ENCODE measurements at regions not wholly inside any gene's neighbourhood (a gene's known extent, or its start where the extent isn't known, plus 50 kb on each side); places are given as distances from the start of the nearest gene placed in this dataset.

DNA sequence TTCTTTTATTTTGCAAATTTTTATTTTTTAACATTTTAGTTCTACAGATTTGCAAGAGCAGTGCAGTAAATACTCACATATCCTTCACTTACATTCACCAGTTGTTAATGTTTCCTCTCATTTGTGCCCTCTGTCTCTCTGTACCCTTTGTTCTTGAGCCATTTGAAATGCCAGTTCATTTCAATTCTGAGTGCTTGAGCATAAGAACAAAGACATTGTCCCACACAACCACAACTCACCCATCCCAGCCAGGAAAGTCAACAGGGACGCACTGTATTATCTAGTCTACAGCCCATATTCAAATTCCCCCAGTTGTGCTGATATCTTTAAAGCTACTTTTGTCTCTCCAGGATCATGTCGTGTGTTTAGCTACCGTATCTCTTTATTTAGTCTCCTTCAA lies 141.4 kb upstream of the SLC6A11 start:
- TF ChIP-seq, protein P1, sequence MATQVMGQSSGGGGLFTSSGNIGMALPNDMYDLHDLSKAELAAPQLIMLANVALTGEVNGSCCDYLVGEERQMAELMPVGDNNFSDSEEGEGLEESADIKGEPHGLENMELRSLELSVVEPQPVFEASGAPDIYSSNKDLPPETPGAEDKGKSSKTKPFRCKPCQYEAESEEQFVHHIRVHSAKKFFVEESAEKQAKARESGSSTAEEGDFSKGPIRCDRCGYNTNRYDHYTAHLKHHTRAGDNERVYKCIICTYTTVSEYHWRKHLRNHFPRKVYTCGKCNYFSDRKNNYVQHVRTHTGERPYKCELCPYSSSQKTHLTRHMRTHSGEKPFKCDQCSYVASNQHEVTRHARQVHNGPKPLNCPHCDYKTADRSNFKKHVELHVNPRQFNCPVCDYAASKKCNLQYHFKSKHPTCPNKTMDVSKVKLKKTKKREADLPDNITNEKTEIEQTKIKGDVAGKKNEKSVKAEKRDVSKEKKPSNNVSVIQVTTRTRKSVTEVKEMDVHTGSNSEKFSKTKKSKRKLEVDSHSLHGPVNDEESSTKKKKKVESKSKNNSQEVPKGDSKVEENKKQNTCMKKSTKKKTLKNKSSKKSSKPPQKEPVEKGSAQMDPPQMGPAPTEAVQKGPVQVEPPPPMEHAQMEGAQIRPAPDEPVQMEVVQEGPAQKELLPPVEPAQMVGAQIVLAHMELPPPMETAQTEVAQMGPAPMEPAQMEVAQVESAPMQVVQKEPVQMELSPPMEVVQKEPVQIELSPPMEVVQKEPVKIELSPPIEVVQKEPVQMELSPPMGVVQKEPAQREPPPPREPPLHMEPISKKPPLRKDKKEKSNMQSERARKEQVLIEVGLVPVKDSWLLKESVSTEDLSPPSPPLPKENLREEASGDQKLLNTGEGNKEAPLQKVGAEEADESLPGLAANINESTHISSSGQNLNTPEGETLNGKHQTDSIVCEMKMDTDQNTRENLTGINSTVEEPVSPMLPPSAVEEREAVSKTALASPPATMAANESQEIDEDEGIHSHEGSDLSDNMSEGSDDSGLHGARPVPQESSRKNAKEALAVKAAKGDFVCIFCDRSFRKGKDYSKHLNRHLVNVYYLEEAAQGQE (IDR thresholded peaks at IDR 0.05; ENCODE audit: low read depth) = no peak
- TF ChIP-seq ZBTB7A (IDR thresholded peaks at IDR 0.05; ENCODE audit: low read depth) = no peak
- no peak for TF ChIP-seq EGR1 (IDR thresholded peaks at IDR 0.05)

DNA sequence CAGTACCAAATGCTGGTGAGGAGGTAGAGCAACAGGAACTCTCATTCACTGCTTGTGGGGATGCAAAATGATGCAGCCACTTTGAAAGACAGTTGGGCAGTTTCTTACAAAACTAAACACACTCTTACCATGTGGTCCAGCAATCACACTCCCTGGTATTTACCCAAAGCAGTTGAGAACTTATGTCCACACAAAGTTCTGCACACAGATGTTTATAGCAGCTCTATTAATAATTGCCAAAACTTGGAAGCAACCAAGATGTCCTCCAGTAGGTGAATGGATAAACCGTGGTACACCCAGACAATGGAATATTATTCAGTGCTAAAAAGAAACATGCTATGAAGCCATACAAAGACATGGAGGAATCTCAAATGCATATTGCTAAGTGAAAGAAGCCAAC lies 139.1 kb upstream of the SLC6A11 start:
- TF ChIP-seq CREB1 (IDR thresholded peaks at IDR 0.05; ENCODE audit: low read depth) (no peak), CEBPB (IDR thresholded peaks at IDR 0.05) (no peak), RAD21 (IDR thresholded peaks at IDR 0.05; ENCODE audit: low read depth) (no peak), FOXM1 (IDR thresholded peaks at IDR 0.05; ENCODE audit: borderline replicate concordance, low read depth) (no peak), TCF12 (IDR thresholded peaks at IDR 0.05; ENCODE audit: low read depth) (no peak), EP300 (IDR thresholded peaks at IDR 0.05; ENCODE audit: borderline replicate concordance) (no peak), YY1 (IDR thresholded peaks at IDR 0.05; ENCODE audit: low read depth) (no peak), TAF1 (IDR thresholded peaks at IDR 0.05; ENCODE audit: low read depth) (no peak), NFIC (IDR thresholded peaks at IDR 0.05) (no peak), ZBTB7A (IDR thresholded peaks at IDR 0.05; ENCODE audit: low read depth) (no peak), TEAD4 (IDR thresholded peaks at IDR 0.05) (no peak), EGR1 (IDR thresholded peaks at IDR 0.05) (no peak)
- TF ChIP-seq, protein P1 (IDR thresholded peaks at IDR 0.05; ENCODE audit: low read depth) = no peak
- TF ChIP-seq, protein P2, sequence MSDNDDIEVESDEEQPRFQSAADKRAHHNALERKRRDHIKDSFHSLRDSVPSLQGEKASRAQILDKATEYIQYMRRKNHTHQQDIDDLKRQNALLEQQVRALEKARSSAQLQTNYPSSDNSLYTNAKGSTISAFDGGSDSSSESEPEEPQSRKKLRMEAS (IDR thresholded peaks at IDR 0.05) = no peak
- TF ChIP-seq, protein P3, sequence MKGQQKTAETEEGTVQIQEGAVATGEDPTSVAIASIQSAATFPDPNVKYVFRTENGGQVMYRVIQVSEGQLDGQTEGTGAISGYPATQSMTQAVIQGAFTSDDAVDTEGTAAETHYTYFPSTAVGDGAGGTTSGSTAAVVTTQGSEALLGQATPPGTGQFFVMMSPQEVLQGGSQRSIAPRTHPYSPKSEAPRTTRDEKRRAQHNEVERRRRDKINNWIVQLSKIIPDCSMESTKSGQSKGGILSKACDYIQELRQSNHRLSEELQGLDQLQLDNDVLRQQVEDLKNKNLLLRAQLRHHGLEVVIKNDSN (IDR thresholded peaks at IDR 0.05) = no peak

DNA sequence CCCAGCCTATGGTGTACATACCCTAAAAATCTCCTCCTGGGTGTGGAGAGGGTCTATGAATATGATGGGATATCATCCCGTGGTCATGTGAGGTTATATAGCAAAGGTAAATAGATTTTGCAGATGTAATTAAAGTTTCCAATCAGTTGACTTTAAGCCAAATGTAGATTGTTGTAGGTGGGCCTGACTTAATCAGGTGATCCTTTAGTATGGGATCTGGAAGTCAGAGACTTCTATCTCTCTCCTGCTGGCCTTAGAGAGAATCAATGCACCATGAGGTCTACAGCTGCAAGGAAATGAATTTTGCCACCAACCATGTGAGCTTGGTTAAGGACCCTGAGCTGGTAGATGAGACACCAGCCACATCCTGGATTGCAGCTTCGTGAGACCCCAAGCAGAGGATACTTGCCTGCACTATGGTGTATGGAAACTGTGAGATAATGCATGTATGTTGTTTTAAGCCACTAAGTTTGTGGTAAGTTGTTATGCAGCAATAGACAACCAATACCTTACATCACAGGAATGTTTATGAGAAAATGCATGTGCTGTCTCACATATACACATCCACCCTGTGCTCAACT lies 137.1 kb upstream of the SLC6A11 start:
- TF ChIP-seq TEAD4 (IDR thresholded peaks at IDR 0.05) (no peak), TCF12 (IDR thresholded peaks at IDR 0.05; ENCODE audit: low read depth) (no peak), EGR1 (IDR thresholded peaks at IDR 0.05) (no peak)
- TF ChIP-seq, protein P3 (IDR thresholded peaks at IDR 0.05) = no peak

DNA sequence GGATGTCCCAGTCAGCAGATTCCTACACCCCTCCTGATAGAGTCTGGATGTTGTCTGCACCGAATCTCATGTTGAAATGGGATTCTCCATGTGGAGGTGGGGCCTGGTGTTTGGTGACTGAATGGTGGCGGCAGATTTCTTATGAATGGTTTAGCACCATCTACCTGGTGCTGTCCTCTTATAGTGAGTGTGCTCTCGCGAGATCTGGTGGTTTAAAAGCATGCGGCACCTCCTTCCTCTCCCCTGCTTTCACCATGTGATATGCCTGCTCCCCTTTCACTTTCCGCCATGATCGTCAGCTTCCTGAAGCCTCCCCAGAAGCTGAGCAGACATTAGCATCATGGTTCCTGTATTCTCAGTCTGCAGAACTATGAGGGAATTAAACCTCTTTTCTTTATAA lies 135.2 kb upstream of the SLC6A11 start:
- no peak for TF ChIP-seq YY1 (IDR thresholded peaks at IDR 0.05; ENCODE audit: low read depth)
- no peak for TF ChIP-seq EGR1 (IDR thresholded peaks at IDR 0.05)
- TF ChIP-seq CREB1 (IDR thresholded peaks at IDR 0.05; ENCODE audit: low read depth) = no peak
- TF ChIP-seq, protein P1 (IDR thresholded peaks at IDR 0.05; ENCODE audit: low read depth) = no peak
- TF ChIP-seq FOXM1 (IDR thresholded peaks at IDR 0.05; ENCODE audit: borderline replicate concordance, low read depth) = no peak
- TF ChIP-seq RAD21 (IDR thresholded peaks at IDR 0.05; ENCODE audit: low read depth) = no peak
- TF ChIP-seq CEBPB (IDR thresholded peaks at IDR 0.05) = no peak
- TF ChIP-seq NFIC (IDR thresholded peaks at IDR 0.05) = no peak
- TF ChIP-seq, protein P3 (IDR thresholded peaks at IDR 0.05) = no peak
- no peak for TF ChIP-seq TCF12 (IDR thresholded peaks at IDR 0.05; ENCODE audit: low read depth)
- no peak for TF ChIP-seq TAF1 (IDR thresholded peaks at IDR 0.05; ENCODE audit: low read depth)
- TF ChIP-seq EP300 (IDR thresholded peaks at IDR 0.05; ENCODE audit: borderline replicate concordance) = no peak
- no peak for TF ChIP-seq ZBTB7A (IDR thresholded peaks at IDR 0.05; ENCODE audit: low read depth)
- TF ChIP-seq, protein P2 (IDR thresholded peaks at IDR 0.05) = no peak
- no peak for TF ChIP-seq TEAD4 (IDR thresholded peaks at IDR 0.05)
